Subcutaneous abdominal adipose tissue (tissue), 5 donors: ENCODE measurements at regions not wholly inside any gene's neighbourhood (a gene's known extent, or its start where the extent isn't known, plus 50 kb on each side); places are given as distances from the start of the nearest gene placed in this dataset.
"Not testable (repeated sequence)": the region's sequence is repeated elsewhere in the genome, so short reads cannot be mapped to it uniquely, and the experiment has no call there.

ENCODE experiments used
- H3K27ac ChIP-seq: one replicate; pipeline ENCODE4 v1.7.0; 2013; ENCODE audit warnings: low read depth, mild to moderate bottlenecking, inconsistent platforms, low read length, moderate library complexity
- H3K27me3 ChIP-seq, 5 donors: one replicate each; pipeline ENCODE4 v1.7.0; 2013; ENCODE audit warnings: low read length in 5 of 5, inconsistent platforms in 1 of 5; ENCODE audit not compliant: control insufficient read depth in 5 of 5, insufficient read depth in 4 of 5
- H3K36me3 ChIP-seq, 5 donors: one replicate each; pipeline ENCODE4 v1.7.0; 2013; ENCODE audit warnings: low read length in 5 of 5; ENCODE audit not compliant: control insufficient read depth in 5 of 5, insufficient read depth in 5 of 5
- H3K4me1 ChIP-seq, 5 donors: one replicate each; pipeline ENCODE4 v1.7.0; 2013; ENCODE audit warnings: low read length in 5 of 5, mild to moderate bottlenecking in 3 of 5, moderate library complexity in 1 of 5; ENCODE audit not compliant: control insufficient read depth in 5 of 5, insufficient read depth in 5 of 5
- H3K4me3 ChIP-seq, 5 donors: one replicate each; pipeline ENCODE4 v1.7.0; 2013; ENCODE audit warnings: low read length in 5 of 5, low read depth in 1 of 5
- H3K9ac ChIP-seq, 5 donors: one replicate each; pipeline ENCODE4 v1.7.0; 2013; ENCODE audit warnings: low read length in 5 of 5, mild to moderate bottlenecking in 4 of 5, moderate library complexity in 3 of 5
- H3K9me3 ChIP-seq, 5 donors: one replicate each; pipeline ENCODE4 v1.7.0; 2013; ENCODE audit warnings: low read length in 5 of 5; ENCODE audit not compliant: control insufficient read depth in 5 of 5
- donor health status: healthy.
- donor health status: healthy.
- donor health status: healthy.
- donor health status: healthy.
- donor health status: healthy.

GRCh38 chr3:10653241-10653640 lies 147.9 kb upstream of the ATP2B2 start:
- H3K9ac ChIP-seq = no peak overlapping the region
- no peak overlapping the region for H3K4me3 ChIP-seq
- H3K9me3 ChIP-seq = peaks cover 0 to 8% (median 2%) of the 10 kb centered on the region in 5 donors
- H3K4me1 ChIP-seq = no peaks in the 10 kb centered on the region
- H3K27ac ChIP-seq = no peak overlapping the region
- no peaks in the 10 kb centered on the region for H3K36me3 ChIP-seq
- H3K27me3 ChIP-seq = peaks cover 0 to 5% (median 3%) of the 10 kb centered on the region in 5 donors

GRCh38 chr3:10653866-10654611 lies 148.7 kb upstream of the ATP2B2 start:
- no peak overlapping the region for H3K27ac ChIP-seq
- peaks cover 0 to 8% (median 2%) of the 10 kb centered on the region in 5 donors for H3K9me3 ChIP-seq
- H3K36me3 ChIP-seq = no peaks in the 10 kb centered on the region
- no peaks in the 10 kb centered on the region for H3K4me1 ChIP-seq
- no peak overlapping the region for H3K9ac ChIP-seq
- H3K27me3 ChIP-seq = peaks cover 0 to 5% (median 3%) of the 10 kb centered on the region in 5 donors
- H3K4me3 ChIP-seq = no peak overlapping the region

- Histone ChIP-seq H3K9ac (no peak overlapping the region), H3K36me3 (no peaks in the 10 kb centered on the region), H3K4me3 (no peak overlapping the region), H3K4me1 (no peaks in the 10 kb centered on the region), H3K27me3 (peaks cover 0 to 5% (median 3%) of the 10 kb centered on the region in 5 donors), H3K27ac (no peak overlapping the region), H3K9me3 (peaks cover 0 to 8% (median 2%) of the 10 kb centered on the region in 5 donors)
These were observed 149.7 kb upstream of the ATP2B2 start for GRCh38 chr3:10655105-10655504.

GRCh38 chr3:10657339-10657738 lies 152.0 kb upstream of the ATP2B2 start:
- H3K27ac ChIP-seq, H3K9me3 ChIP-seq, H3K36me3 ChIP-seq, H3K9ac ChIP-seq, H3K4me3 ChIP-seq, H3K27me3 ChIP-seq, H3K4me1 ChIP-seq: not testable (repeated sequence)

- Histone ChIP-seq H3K4me1 (no peaks in the 10 kb centered on the region), H3K36me3 (no peaks in the 10 kb centered on the region), H3K27me3 (peaks cover 8 to 36% (median 18%) of the 10 kb centered on the region in 5 donors), H3K9ac (no peak overlapping the region), H3K9me3 (no peaks in the 10 kb centered on the region), H3K27ac (no peak overlapping the region), H3K4me3 (no peak overlapping the region)
These were observed 150.4 kb upstream of the SLC6A11 start for GRCh38 chr3:10665592-10665991.

GRCh38 chr3:10666621-10667020 lies 149.4 kb upstream of the SLC6A11 start:
- Histone ChIP-seq H3K9me3 (no peaks in the 10 kb centered on the region), H3K36me3 (no peaks in the 10 kb centered on the region), H3K9ac (no peak overlapping the region), H3K27ac (no peak overlapping the region), H3K27me3 (peaks cover 8 to 36% (median 18%) of the 10 kb centered on the region in 5 donors), H3K4me3 (no peak overlapping the region), H3K4me1 (no peaks in the 10 kb centered on the region)

GRCh38 chr3:10667269-10667668 lies 148.8 kb upstream of the SLC6A11 start:
- no peak overlapping the region for H3K4me3 ChIP-seq
- H3K4me1 ChIP-seq = no peaks in the 10 kb centered on the region
- no peak overlapping the region for H3K27ac ChIP-seq
- no peaks in the 10 kb centered on the region for H3K9me3 ChIP-seq
- no peaks in the 10 kb centered on the region for H3K36me3 ChIP-seq
- peak overlapping the region in 1 of 5 donors; percentile 30 for H3K9ac ChIP-seq
- H3K27me3 ChIP-seq = peaks cover 8 to 36% (median 18%) of the 10 kb centered on the region in 5 donors

GRCh38 chr3:10667901-10668476 lies 148.0 kb upstream of the SLC6A11 start:
- Histone ChIP-seq H3K9ac (no peak overlapping the region), H3K36me3 (no peaks in the 10 kb centered on the region), H3K4me3 (no peak overlapping the region), H3K27me3 (peaks cover 8 to 36% (median 18%) of the 10 kb centered on the region in 5 donors), H3K27ac (no peak overlapping the region), H3K4me1 (no peaks in the 10 kb centered on the region), H3K9me3 (no peaks in the 10 kb centered on the region)

GRCh38 chr3:10669490-10670048 lies 146.5 kb upstream of the SLC6A11 start:
- Histone ChIP-seq H3K27ac (no peak overlapping the region), H3K9me3 (no peaks in the 10 kb centered on the region)

GRCh38 chr3:10672422-10672821 lies 143.6 kb upstream of the SLC6A11 start:
- Histone ChIP-seq H3K9ac (no peak overlapping the region), H3K4me3 (no peak overlapping the region), H3K27ac (no peak overlapping the region), H3K9me3 (no peaks in the 10 kb centered on the region), H3K27me3 (peaks cover 0 to 14% (median 3%) of the 10 kb centered on the region in 5 donors), H3K4me1 (no peaks in the 10 kb centered on the region), H3K36me3 (no peaks in the 10 kb centered on the region)

More at GRCh38 chr3:10669490-10670048, 146.5 kb upstream of the SLC6A11 start:
- H3K36me3 ChIP-seq = no peaks in the 10 kb centered on the region
- H3K4me3 ChIP-seq = no peak overlapping the region
- no peak overlapping the region for H3K9ac ChIP-seq
- H3K4me1 ChIP-seq = no peaks in the 10 kb centered on the region
- H3K27me3 ChIP-seq = peaks cover 0 to 29% (median 17%) of the 10 kb centered on the region in 5 donors
